ENCODE measurements at regions not wholly inside any gene's neighbourhood (a gene's known extent, or its start where the extent isn't known, plus 50 kb on each side); places are given as distances from the start of the nearest gene placed in this dataset.
"Not testable (repeated sequence)": the region's sequence is repeated elsewhere in the genome, so short reads cannot be mapped to it uniquely, and the experiment has no call there.

DNA sequence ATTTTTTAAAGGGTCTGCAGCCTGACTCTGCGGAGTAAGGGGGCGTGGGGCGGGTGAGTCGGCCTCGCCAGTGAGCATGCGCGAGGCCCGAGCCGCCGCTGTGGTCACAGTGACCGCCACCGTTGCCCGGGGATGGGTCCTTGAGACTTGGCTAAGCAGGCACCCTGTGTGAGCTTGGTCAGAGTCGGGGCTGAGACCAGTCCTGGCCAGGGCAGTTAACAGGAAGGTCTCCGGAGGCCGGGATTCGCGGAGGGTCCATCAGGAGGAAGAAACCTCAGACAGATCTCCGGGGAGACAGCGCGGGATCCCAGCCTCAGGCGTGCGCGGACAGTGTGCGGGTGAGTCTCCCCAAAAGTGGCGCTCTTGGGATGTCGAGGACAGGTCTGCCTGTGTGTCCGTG is 1384.4 kb upstream of the PCDH10 start:
- no peak overlapping the region for H3K27ac ChIP-seq
- no peak for TF ChIP-seq ZFX (IDR thresholded peaks at IDR 0.05; ENCODE audit: borderline replicate concordance)
- TF ChIP-seq, protein P1, sequence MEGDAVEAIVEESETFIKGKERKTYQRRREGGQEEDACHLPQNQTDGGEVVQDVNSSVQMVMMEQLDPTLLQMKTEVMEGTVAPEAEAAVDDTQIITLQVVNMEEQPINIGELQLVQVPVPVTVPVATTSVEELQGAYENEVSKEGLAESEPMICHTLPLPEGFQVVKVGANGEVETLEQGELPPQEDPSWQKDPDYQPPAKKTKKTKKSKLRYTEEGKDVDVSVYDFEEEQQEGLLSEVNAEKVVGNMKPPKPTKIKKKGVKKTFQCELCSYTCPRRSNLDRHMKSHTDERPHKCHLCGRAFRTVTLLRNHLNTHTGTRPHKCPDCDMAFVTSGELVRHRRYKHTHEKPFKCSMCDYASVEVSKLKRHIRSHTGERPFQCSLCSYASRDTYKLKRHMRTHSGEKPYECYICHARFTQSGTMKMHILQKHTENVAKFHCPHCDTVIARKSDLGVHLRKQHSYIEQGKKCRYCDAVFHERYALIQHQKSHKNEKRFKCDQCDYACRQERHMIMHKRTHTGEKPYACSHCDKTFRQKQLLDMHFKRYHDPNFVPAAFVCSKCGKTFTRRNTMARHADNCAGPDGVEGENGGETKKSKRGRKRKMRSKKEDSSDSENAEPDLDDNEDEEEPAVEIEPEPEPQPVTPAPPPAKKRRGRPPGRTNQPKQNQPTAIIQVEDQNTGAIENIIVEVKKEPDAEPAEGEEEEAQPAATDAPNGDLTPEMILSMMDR (IDR thresholded peaks at IDR 0.05): no peak

DNA sequence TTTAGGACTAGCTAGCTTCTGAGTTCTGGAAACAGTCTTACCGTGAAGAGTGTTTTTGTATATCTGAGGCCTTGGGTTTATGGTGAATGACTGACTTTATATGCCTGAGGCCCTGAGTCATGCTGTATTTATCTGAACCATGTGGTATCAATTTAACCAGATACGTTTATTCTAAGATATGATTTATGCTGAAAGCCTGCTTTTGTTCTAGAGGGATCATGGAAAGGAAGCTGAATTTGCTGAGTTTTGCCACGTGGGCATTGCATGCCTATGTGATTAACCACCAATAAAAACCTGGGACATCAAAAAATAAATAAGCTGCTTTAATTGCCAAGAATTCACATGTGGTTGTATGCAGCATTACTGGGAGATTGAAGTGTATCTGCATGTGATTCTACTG is 1374.7 kb upstream of the PCDH10 start:
- not testable (repeated sequence) for H3K27ac ChIP-seq

DNA sequence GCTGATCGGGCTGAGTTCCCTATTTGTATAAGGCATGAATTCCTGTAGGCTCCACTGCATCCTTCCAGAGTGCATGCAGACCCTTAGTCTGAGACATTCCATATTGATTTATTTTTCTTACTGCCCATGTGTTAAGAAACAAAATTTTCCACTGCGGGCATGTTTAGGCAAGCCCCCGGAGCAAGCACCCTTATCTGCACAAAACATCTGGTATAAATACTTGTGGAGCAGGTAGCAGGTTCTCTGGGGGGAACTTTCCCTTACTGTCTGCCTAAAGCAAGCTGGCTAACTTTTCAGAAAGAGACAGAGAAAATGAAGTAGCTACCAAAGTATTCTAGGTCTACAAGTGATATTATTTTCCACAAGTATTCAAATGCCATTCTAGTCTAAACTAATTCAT is 1338.5 kb upstream of the PCDH10 start:
- H3K27ac ChIP-seq: not testable (repeated sequence)
